ENCODE measurements at regions not wholly inside any gene's neighbourhood (a gene's known extent, or its start where the extent isn't known, plus 50 kb on each side); places are given as distances from the start of the nearest gene placed in this dataset.

DNA sequence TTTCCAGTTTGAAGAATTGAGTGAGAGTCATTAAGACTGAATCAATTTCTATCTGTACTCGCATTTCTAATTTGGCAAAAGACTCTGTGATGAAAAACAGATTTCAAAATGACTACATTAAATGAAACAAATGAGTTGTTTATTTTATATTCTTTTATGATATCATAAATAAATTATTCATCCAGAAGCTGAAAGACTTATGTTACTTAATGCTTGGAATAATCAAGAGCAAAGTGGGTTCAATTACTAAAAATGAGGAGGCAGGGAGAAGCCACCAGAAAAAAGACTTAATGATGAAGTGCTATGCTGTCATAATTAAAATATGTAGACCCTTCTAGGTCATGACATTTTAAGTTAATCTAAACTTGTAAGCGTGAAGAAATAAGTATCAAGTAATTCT, 130.6 kb upstream of the FERMT1 start:
- no peaks in the 10 kb centered on the region for H3K27me3 ChIP-seq (ENCODE audit: control insufficient read depth in 1 of 2, insufficient read depth in 2 of 2, low read length in 2 of 2)
- BruUV-seq (replicated peaks) = no TSS peak
- under 1% methylated on average over 2 of the region's 2 CpGs for WGBS (ENCODE audit: low lambda C conversion rate)
- no peak for ATAC-seq
- H3K4me1 ChIP-seq (ENCODE audit: insufficient read depth, low read length) = no peaks in the 10 kb centered on the region
- no peak for FAIRE-seq
- intact Hi-C loops (cut with micrococcal nuclease; ENCODE audit: unreplicated experiment) = no loop called here
- no peak overlapping the region for H3K4me2 ChIP-seq (ENCODE audit: low read depth, low read length)
- no peak overlapping the region for H3K4me3 ChIP-seq (replicated peaks in 1 of 3; ENCODE audit: insufficient read depth in 1 of 3, low read depth in 2 of 3, low read length in 3 of 3)
- H3K79me2 ChIP-seq (ENCODE audit: insufficient read depth, low read length) = no peaks in the 10 kb centered on the region
- H3K36me3 ChIP-seq (replicated peaks in 1 of 2; ENCODE audit: control insufficient read depth in 1 of 2, insufficient read depth in 2 of 2, low read length in 2 of 2) = no peaks in the 10 kb centered on the region
- in situ Hi-C loops (cut with HindIII; ENCODE audit: extremely low pct_ligation_motif_present, low pct_unique_long_range_greater_than_20kb) = no loop called here
- CTCF ChIA-PET (ENCODE audit: low intra/inter-chr PET ratio, low total read pairs) = no interaction called here
- H2AFZ ChIP-seq (ENCODE audit: low read length) = no peak overlapping the region
- no peak overlapping the region for H3K9ac ChIP-seq (ENCODE audit: insufficient read depth, low read depth, low read length)
- H3K9me3 ChIP-seq (ENCODE audit: low read length) = no peaks in the 10 kb centered on the region
- no peak for DNase-seq (ENCODE audit: low spot score)
- no peak overlapping the region for H3K27ac ChIP-seq (ENCODE audit: extremely low read length, insufficient read depth, low read length)
- POLR2A ChIA-PET = no interaction called here
- H4K20me1 ChIP-seq (ENCODE audit: insufficient read depth, low read length) = no peaks in the 10 kb centered on the region
- TF ChIP-seq AGO1 (IDR thresholded peaks at IDR 0.05; ENCODE audit: low read depth, low read length, poor library complexity, severe bottlenecking) (no peak), RFXAP (CRISPR knock-in tag; IDR thresholded peaks at IDR 0.05; ENCODE audit: borderline replicate concordance) (no peak)

GRCh38 chr20:6245436-6245835, 122.6 kb upstream of the FERMT1 start:
- peak; percentile 66 for ATAC-seq
- TF ChIP-seq ZNF703 (CRISPR knock-in tag; IDR thresholded peaks at IDR 0.05; ENCODE audit: borderline replicate concordance) (no peak), MXI1 (IDR thresholded peaks at IDR 0.05; ENCODE audit: borderline replicate concordance, low read depth, low read length) (no peak), MED1 (CRISPR knock-in tag; IDR thresholded peaks at IDR 0.05) (no peak), SP1 (IDR thresholded peaks at IDR 0.05) (no peak), SP1 (CRISPR knock-in tag; IDR thresholded peaks at IDR 0.05) (no peak), GPBP1L1 (CRISPR knock-in tag; IDR thresholded peaks at IDR 0.05) (no peak), ZNF331 (CRISPR knock-in tag; IDR thresholded peaks at IDR 0.05) (no peak), ZNF737 (CRISPR knock-in tag; IDR thresholded peaks at IDR 0.05; ENCODE audit: borderline replicate concordance) (no peak)
- 39% methylated on average over 4 of the region's 4 CpGs for WGBS (ENCODE audit: low lambda C conversion rate)
- POLR2A ChIA-PET = no interaction called here
- intact Hi-C loops (cut with micrococcal nuclease; ENCODE audit: unreplicated experiment) = no loop called here
- Histone ChIP-seq H3K36me3 (replicated peaks in 1 of 2; ENCODE audit: control insufficient read depth in 1 of 2, insufficient read depth in 2 of 2, low read length in 2 of 2) (no peaks in the 10 kb centered on the region), H3K27me3 (ENCODE audit: control insufficient read depth in 1 of 2, insufficient read depth in 2 of 2, low read length in 2 of 2) (peaks cover 0 to 2% of the 10 kb centered on the region in 2 experiments; a peak in 1 of 5 replicates), H3K9me3 (ENCODE audit: low read length) (no peaks in the 10 kb centered on the region), H3K79me2 (ENCODE audit: insufficient read depth, low read length) (no peaks in the 10 kb centered on the region), H3K4me1 (ENCODE audit: insufficient read depth, low read length) (no peaks in the 10 kb centered on the region), H3K27ac (ENCODE audit: extremely low read length, insufficient read depth, low read length) (no peak overlapping the region), H3K9ac (ENCODE audit: insufficient read depth, low read depth, low read length) (no peak overlapping the region), H4K20me1 (ENCODE audit: insufficient read depth, low read length) (no peaks in the 10 kb centered on the region), H2AFZ (ENCODE audit: low read length) (no peak overlapping the region), H3K4me2 (ENCODE audit: low read depth, low read length) (no peak overlapping the region), H3K4me3 (replicated peaks in 1 of 3; ENCODE audit: insufficient read depth in 1 of 3, low read depth in 2 of 3, low read length in 3 of 3) (no peak overlapping the region)
- in situ Hi-C loops (cut with HindIII; ENCODE audit: extremely low pct_ligation_motif_present, low pct_unique_long_range_greater_than_20kb) = no loop called here
- FAIRE-seq = no peak
- BruUV-seq (replicated peaks) = no TSS peak
- CTCF ChIA-PET (ENCODE audit: low intra/inter-chr PET ratio, low total read pairs) = no interaction called here
- no peak for DNase-seq (ENCODE audit: low spot score)
